ENCODE measurements at regions not wholly inside any gene's neighbourhood (a gene's known extent, or its start where the extent isn't known, plus 50 kb on each side); places are given as distances from the start of the nearest gene placed in this dataset.

DNA sequence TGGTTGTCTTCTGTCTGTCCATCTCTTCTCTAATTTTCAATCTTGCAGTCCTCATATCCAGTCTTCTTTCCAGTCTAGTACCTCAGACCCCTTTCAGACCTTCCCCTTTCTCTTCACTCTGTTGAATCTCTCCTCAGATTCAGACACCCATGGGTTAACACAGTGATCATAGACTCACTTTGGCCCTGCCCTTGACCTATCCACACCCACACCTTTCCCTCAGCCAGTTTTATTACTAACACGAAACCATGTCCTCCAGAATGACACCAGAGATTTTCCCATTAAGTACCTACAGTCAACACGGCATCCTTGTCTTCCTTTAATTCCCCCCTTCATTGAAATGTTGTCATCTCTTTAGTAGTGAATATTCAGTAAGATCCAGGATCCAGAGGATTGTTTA is 74.5 kb upstream of the UBE2E2 start:
- DNase-seq (ENCODE audit: low read depth): no peak
- Histone ChIP-seq H3K4me3 (ENCODE audit: low read depth, low read length) (no peak overlapping the region), H3K36me3 (ENCODE audit: control insufficient read depth, insufficient read depth, low read length) (no peaks in the 10 kb centered on the region), H3K27me3 (ENCODE audit: control insufficient read depth, insufficient read depth, low read length) (peaks cover 5% of the 10 kb centered on the region)
- TF ChIP-seq, protein P1, sequence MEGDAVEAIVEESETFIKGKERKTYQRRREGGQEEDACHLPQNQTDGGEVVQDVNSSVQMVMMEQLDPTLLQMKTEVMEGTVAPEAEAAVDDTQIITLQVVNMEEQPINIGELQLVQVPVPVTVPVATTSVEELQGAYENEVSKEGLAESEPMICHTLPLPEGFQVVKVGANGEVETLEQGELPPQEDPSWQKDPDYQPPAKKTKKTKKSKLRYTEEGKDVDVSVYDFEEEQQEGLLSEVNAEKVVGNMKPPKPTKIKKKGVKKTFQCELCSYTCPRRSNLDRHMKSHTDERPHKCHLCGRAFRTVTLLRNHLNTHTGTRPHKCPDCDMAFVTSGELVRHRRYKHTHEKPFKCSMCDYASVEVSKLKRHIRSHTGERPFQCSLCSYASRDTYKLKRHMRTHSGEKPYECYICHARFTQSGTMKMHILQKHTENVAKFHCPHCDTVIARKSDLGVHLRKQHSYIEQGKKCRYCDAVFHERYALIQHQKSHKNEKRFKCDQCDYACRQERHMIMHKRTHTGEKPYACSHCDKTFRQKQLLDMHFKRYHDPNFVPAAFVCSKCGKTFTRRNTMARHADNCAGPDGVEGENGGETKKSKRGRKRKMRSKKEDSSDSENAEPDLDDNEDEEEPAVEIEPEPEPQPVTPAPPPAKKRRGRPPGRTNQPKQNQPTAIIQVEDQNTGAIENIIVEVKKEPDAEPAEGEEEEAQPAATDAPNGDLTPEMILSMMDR (IDR thresholded peaks at IDR 0.05; ENCODE audit: insufficient read depth, low read depth, low read length): no peak
- CTCF ChIA-PET: no interaction called here
- POLR2A ChIA-PET: no interaction called here

DNA sequence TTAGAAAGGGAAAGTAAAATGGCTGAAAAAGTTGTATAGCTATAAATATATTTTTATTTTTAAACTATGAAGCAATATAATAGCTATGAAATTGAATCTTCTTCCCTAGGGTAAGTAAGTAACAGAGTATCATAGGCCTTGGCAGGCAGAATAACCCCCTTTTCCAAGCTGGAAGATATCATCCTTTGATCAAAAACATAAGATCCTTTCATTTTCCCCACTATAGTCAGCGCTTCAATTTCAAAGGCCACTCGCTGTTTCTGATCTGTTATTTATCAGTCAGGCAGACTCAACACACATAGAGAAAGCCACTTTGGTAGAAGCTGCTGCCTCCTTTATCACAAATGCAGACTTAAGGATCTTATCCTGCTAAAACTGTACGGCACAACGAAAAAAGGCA is 74.0 kb upstream of the UBE2E2 start:
- Histone ChIP-seq H3K27me3 (ENCODE audit: control insufficient read depth, insufficient read depth, low read length) (peaks cover 5% of the 10 kb centered on the region), H3K4me3 (ENCODE audit: low read depth, low read length) (no peak overlapping the region), H3K36me3 (ENCODE audit: control insufficient read depth, insufficient read depth, low read length) (no peaks in the 10 kb centered on the region)
- no peak for DNase-seq (ENCODE audit: low read depth)
- TF ChIP-seq, protein P1 (IDR thresholded peaks at IDR 0.05; ENCODE audit: insufficient read depth, low read depth, low read length): no peak
- ChIA-PET CTCF (interaction anchor here (0.8 kb wide), 1 partner anchor 20 kb away, joined by 4 read pairs; no protein-coding TSS in a partner anchor), POLR2A (no interaction called here)

DNA sequence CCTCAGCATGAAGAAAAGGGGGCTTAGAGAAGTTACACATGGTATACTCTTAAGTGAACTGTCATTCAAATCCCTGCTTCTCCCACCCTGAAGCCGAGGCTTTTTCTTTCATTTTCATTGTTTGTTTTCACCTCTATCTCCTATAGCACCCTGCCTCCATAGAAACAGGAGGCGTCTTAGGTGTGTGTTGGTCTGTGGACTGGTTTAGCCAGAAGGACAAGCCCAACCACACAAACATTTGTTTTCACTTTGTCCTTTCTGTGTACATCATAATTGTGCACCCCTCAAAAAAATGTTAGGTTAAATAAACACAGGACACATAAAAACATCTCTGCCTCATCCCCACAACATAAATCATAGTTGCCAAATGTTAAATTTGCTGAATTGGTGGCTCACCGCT is 73.3 kb upstream of the UBE2E2 start:
- CTCF ChIA-PET: interaction anchor here (0.8 kb wide), 1 partner anchor 19 kb away, joined by 4 read pairs; no protein-coding TSS in a partner anchor
- Histone ChIP-seq H3K36me3 (ENCODE audit: control insufficient read depth, insufficient read depth, low read length) (no peaks in the 10 kb centered on the region), H3K4me3 (ENCODE audit: low read depth, low read length) (peak overlapping the region; percentile 9; the same call in 1 of the 2 replicates), H3K27me3 (ENCODE audit: control insufficient read depth, insufficient read depth, low read length) (peaks cover 5% of the 10 kb centered on the region)
- TF ChIP-seq, protein P1 (IDR thresholded peaks at IDR 0.05; ENCODE audit: insufficient read depth, low read depth, low read length): no peak
- POLR2A ChIA-PET: no interaction called here
- DNase-seq (ENCODE audit: low read depth): peak; percentile 71

DNA sequence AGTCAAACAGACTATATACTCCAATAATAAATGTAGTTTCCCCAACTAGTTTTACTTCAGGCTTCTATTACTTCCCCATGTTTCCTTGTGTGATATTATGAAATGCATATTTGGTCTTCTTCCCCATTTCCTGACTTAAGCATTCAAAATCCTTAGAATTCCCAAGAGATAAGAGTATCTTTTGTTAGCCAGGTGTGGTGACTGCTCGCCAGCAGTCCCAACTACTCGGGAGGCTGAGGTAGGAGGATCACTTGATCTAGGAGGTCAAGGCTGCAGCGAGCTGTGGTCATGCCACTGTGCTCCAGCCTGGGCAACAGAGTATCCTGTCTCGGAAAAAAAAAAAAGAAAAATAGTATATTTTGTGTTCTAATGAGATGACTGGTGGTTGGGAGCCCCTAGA is 72.7 kb upstream of the UBE2E2 start:
- no peak for DNase-seq (ENCODE audit: low read depth)
- POLR2A ChIA-PET: no interaction called here
- no peak overlapping the region for H3K4me3 ChIP-seq (ENCODE audit: low read depth, low read length)
- TF ChIP-seq, protein P1 (IDR thresholded peaks at IDR 0.05; ENCODE audit: insufficient read depth, low read depth, low read length): no peak
- H3K36me3 ChIP-seq (ENCODE audit: control insufficient read depth, insufficient read depth, low read length): no peaks in the 10 kb centered on the region
- peaks cover 5% of the 10 kb centered on the region for H3K27me3 ChIP-seq (ENCODE audit: control insufficient read depth, insufficient read depth, low read length)
- CTCF ChIA-PET: no interaction called here

DNA sequence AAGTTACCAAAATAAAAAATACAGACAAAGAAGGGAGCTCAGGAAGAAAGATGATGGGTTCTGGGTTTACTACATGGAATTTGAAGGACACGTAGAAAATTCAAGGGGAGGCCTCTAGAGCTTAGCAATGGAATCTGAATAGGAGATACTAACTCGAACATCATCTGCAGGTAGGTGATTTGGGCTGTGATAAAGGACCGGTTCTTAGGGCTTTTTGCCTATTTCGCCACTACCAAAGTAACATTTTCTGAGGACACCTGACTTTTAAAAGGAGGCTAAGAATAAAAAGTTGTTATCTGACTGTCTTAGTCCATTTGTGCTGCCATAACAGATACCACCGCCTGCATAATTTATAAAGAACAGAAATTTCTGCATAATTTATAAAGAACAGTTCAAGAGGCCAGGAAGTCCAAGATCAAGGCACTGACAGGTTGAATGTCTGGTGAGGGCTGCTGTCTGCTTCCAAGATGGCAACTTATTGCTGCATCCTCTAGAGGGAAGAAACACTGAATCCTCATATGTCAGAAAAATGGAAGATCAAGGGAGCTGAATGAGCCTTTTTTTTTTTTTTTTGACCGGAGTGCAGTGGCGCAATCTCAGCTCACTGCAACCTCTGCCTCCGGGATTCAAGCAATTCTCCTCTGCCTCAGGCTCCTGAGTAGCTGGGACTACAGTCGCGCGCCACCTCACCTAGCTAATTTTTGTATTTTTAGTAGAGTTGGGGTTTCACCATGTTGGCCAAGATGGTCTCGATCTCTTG is 67.9 kb upstream of the UBE2E2 start:
- Histone ChIP-seq H3K4me3 (ENCODE audit: low read depth, low read length) (no peak overlapping the region), H3K27me3 (ENCODE audit: control insufficient read depth, insufficient read depth, low read length) (peaks cover 3% of the 10 kb centered on the region; the same call in 1 of the 2 replicates), H3K36me3 (ENCODE audit: control insufficient read depth, insufficient read depth, low read length) (no peaks in the 10 kb centered on the region)
- TF ChIP-seq, protein P1 (IDR thresholded peaks at IDR 0.05; ENCODE audit: insufficient read depth, low read depth, low read length): no peak
- ChIA-PET POLR2A (no interaction called here), CTCF (no interaction called here)
- no peak for DNase-seq (ENCODE audit: low read depth)

Data from BJ (cell line).